HEK293 (cell line): ENCODE measurements at regions not wholly inside any gene's neighbourhood (a gene's known extent, or its start where the extent isn't known, plus 50 kb on each side); places are given as distances from the start of the nearest gene placed in this dataset.

Experiments
- CTCF ChIP-seq: fragments of 450-650 bp; formaldehyde crosslinking; IDR thresholded peaks from 2 replicates; pipeline ENCODE4 v1.5.1; 2016; ENCODE audit warnings: missing biosample characterization, missing genetic modification characterization
- PRDM1 ChIP-seq: fragments of 450-650 bp; formaldehyde crosslinking; IDR thresholded peaks from 2 replicates; pipeline ENCODE4; 2016; ENCODE audit warnings: missing biosample characterization, missing genetic modification characterization
- SP7 ChIP-seq: fragments of 450-650 bp; formaldehyde crosslinking; IDR thresholded peaks from 2 replicates; pipeline ENCODE4 v1.5.1; 2016; ENCODE audit warnings: missing biosample characterization, missing genetic modification characterization
- ZBTB21 ChIP-seq: fragments of 450-650 bp; formaldehyde crosslinking; IDR thresholded peaks from 2 replicates; pipeline ENCODE4 v1.5.1; 2017; ENCODE audit warnings: missing biosample characterization, missing genetic modification characterization
- ZNF23 ChIP-seq: fragments of 450-650 bp; formaldehyde crosslinking; IDR thresholded peaks from 2 replicates; pipeline ENCODE4 v1.5.1; 2016; ENCODE audit warnings: missing biosample characterization, missing genetic modification characterization, borderline replicate concordance
- ZNF239 ChIP-seq: fragments of 450-650 bp; formaldehyde crosslinking; IDR thresholded peaks from 2 replicates; pipeline ENCODE4 v1.5.1; 2016; ENCODE audit warnings: missing biosample characterization, missing genetic modification characterization
- ZNF561 ChIP-seq: fragments of 450-650 bp; IDR thresholded peaks from 2 replicates; pipeline ENCODE4 v1.5.1; 2018; ENCODE audit warnings: missing biosample characterization, missing genetic modification characterization, borderline replicate concordance
- ZNF660 ChIP-seq: fragments of 450-650 bp; IDR thresholded peaks from 2 replicates; pipeline ENCODE4 v1.5.1; 2018; ENCODE audit warnings: missing biosample characterization, mild to moderate bottlenecking, missing genetic modification characterization

- TF ChIP-seq SP7 (no peak), ZNF239 (no peak), PRDM1 (no peak), CTCF (tag by site-specific recombination) (no peak), ZNF23 (no peak), ZNF660 (tag by site-specific recombination) (no peak), ZBTB21 (tag by site-specific recombination) (no peak), ZNF561 (tag by site-specific recombination) (no peak)
Measured at GRCh38 chr18:78658531-78658930, 321.1 kb upstream of the SALL3 start.
